A673 (cell line): ENCODE measurements at regions not wholly inside any gene's neighbourhood (a gene's known extent, or its start where the extent isn't known, plus 50 kb on each side); places are given as distances from the start of the nearest gene placed in this dataset.

Experiments used
- CTCF ChIP-seq: fragments of 300-800, 200-600 bp; sonication (generic); conservative IDR thresholded peaks from 2 replicates; pipeline ENCODE4 v1.5.1; 2017; ENCODE audit warnings: low read depth, mild to moderate bottlenecking, antibody characterized with exemption, low read length, moderate library complexity, mixed read lengths
- EZH2 ChIP-seq: fragments of 200-600 bp; sonication (generic); IDR thresholded peaks from 2 replicates; pipeline ENCODE4 v1.6.1; 2017; ENCODE audit warnings: borderline replicate concordance, low read depth, mild to moderate bottlenecking, mixed read lengths, antibody characterized with exemption, low read length; ENCODE audit not compliant: poor library complexity, severe bottlenecking

GRCh38 chr5:84487963-84488362 lies 103.3 kb upstream of the EDIL3 start:
- no peak for TF ChIP-seq CTCF
- no peak for TF ChIP-seq EZH2
